AG04449 (cell line): ENCODE measurements at regions not wholly inside any gene's neighbourhood (a gene's known extent, or its start where the extent isn't known, plus 50 kb on each side); places are given as distances from the start of the nearest gene placed in this dataset.

Experiments used
- CTCF ChIA-PET: fragments of 350-600 bp; formaldehyde crosslinking; extraction: SDS; loops from one replicate; lab custom pipeline; 2021; ENCODE audit warnings: antibody characterized with exemption; lab: Yijun Ruan, JAX
- POLR2A ChIA-PET: fragments of 400-600, 350-600 bp; formaldehyde crosslinking; extraction: SDS; loops from one replicate; lab custom pipeline; 2020; ENCODE audit warnings: antibody characterized with exemption, inconsistent platforms; lab: Yijun Ruan, JAX
- DNase-seq: peaks from one replicate; pipeline ENCODE4 v3.0.0-alpha.2; 2010; ENCODE audit warnings: low read depth, low spot score
- H3K4me3 ChIP-seq: 2 replicates; pipeline ENCODE4 v1.5.1; 2011; ENCODE audit warnings: low read depth, mild to moderate bottlenecking, control low read depth, low read length
- CTCF ChIP-seq: IDR thresholded peaks from one replicate; pipeline ENCODE4 v1.5.1; 2011; ENCODE audit warnings: mild to moderate bottlenecking, moderate library complexity, low read length, control low read depth, inconsistent platforms; ENCODE audit not compliant: insufficient read depth; ENCODE audit errors: missing control alignments

DNA sequence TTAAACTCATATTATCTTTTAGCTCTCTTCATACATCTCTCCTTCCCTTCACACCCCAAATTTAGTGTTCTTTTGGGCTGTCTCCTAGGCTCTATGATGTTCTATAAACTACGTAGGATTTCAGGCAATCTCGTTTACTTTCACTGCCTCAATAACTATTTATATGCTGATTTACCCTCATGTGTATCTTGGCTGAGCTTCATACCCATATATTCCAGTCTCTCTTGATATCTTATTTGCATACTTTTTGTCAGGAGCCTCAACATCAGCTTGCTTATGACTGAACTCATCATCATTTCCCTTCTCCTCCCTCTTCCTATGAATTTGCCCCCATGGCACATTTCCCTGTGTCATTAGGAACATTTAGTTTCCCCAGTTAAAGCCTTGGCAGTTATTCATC lies 262.1 kb upstream of the FBXO33 start:
- H3K4me3 ChIP-seq: no peak overlapping the region
- TF ChIP-seq CTCF: no peak
- no peak for DNase-seq
- ChIA-PET CTCF (no interaction called here), POLR2A (no interaction called here)

GRCh38 chr14:39683691-39684260 lies 251.5 kb upstream of the FBXO33 start:
- ChIA-PET POLR2A (no interaction called here), CTCF (no interaction called here)
- no peak for DNase-seq
- no peak for TF ChIP-seq CTCF
- no peak overlapping the region for H3K4me3 ChIP-seq

- no peak for TF ChIP-seq CTCF
- ChIA-PET POLR2A (no interaction called here), CTCF (interaction anchor here (0.9 kb wide), 1 partner anchor 10 kb away, joined by 3 read pairs; no protein-coding TSS in a partner anchor)
- DNase-seq: no peak
- H3K4me3 ChIP-seq: no peak overlapping the region
Measured at GRCh38 chr14:39682582-39682981, 250.3 kb upstream of the FBXO33 start.

- CTCF ChIA-PET: interaction anchor here (0.9 kb wide), 1 partner anchor 9 kb away, joined by 3 read pairs; no protein-coding TSS in a partner anchor
- H3K4me3 ChIP-seq: no peak overlapping the region
- no peak for TF ChIP-seq CTCF
- DNase-seq: no peak
- POLR2A ChIA-PET: no interaction called here
Measured at GRCh38 chr14:39681782-39682399, 249.7 kb upstream of the FBXO33 start.

- no peak for DNase-seq
- no peak for TF ChIP-seq CTCF
- ChIA-PET POLR2A (no interaction called here), CTCF (no interaction called here)
- no peak overlapping the region for H3K4me3 ChIP-seq
Measured at GRCh38 chr14:39680777-39681176, 248.5 kb upstream of the FBXO33 start.

GRCh38 chr14:39673734-39674133 lies 241.5 kb upstream of the FBXO33 start:
- CTCF ChIA-PET: no interaction called here
- TF ChIP-seq CTCF: no peak
- no peak for DNase-seq
- POLR2A ChIA-PET: no interaction called here
- no peak overlapping the region for H3K4me3 ChIP-seq
